ENCODE measurements at regions not wholly inside any gene's neighbourhood (a gene's known extent, or its start where the extent isn't known, plus 50 kb on each side); places are given as distances from the start of the nearest gene placed in this dataset.

DNA sequence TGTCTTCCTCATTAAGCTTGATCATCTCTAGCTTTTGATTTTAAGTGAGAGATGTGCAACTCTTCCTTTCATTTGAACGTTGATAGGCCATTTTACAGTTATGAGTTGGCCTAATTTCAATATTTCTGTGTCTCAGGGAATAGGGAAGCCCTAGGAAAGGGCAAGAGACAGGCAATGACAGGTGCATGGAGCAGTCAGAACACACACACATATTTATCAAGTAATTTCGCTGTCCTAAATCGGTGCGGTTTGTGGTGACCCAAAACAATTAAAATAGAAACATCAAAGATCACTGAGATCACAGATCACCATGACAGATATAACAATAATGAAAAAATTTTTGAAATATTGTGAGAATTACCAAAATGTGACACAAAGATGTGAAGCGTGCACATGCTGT lies 87.7 kb upstream of the LSM6 start:
- no peak for DNase-seq (ENCODE audit: extremely low read depth, low read depth)
- TF ChIP-seq, protein P1, sequence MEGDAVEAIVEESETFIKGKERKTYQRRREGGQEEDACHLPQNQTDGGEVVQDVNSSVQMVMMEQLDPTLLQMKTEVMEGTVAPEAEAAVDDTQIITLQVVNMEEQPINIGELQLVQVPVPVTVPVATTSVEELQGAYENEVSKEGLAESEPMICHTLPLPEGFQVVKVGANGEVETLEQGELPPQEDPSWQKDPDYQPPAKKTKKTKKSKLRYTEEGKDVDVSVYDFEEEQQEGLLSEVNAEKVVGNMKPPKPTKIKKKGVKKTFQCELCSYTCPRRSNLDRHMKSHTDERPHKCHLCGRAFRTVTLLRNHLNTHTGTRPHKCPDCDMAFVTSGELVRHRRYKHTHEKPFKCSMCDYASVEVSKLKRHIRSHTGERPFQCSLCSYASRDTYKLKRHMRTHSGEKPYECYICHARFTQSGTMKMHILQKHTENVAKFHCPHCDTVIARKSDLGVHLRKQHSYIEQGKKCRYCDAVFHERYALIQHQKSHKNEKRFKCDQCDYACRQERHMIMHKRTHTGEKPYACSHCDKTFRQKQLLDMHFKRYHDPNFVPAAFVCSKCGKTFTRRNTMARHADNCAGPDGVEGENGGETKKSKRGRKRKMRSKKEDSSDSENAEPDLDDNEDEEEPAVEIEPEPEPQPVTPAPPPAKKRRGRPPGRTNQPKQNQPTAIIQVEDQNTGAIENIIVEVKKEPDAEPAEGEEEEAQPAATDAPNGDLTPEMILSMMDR (IDR thresholded peaks at IDR 0.05; ENCODE audit: low read depth, low read length, missing control alignments): no peak

DNA sequence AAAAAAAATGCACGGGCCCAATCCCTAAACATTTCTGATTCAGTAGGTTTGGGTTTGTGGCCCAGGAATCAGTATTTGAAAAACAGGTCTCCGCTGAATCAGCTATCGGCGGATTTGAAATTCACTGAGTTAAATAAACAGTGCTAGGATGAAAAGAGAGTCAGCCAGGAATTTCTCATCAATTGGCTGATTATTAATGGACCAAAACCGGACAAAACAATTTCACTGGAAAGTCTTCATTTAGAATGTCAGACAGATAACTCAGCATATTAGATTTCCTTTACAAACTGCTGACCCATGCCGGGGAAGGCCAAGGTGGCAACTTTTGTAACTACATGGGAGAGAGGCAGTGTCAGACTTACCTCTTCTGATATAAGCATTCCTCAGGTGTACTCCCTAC lies 99.4 kb upstream of the LSM6 start:
- TF ChIP-seq, protein P1 (IDR thresholded peaks at IDR 0.05; ENCODE audit: low read depth, low read length, missing control alignments): no peak
- no peak for DNase-seq (ENCODE audit: extremely low read depth, low read depth)
- no peak overlapping the region for H3K4me3 ChIP-seq (replicated peaks; ENCODE audit: low read depth, low read length)

More for the DNA sequence above, 87.7 kb upstream of the LSM6 start:
- no peak overlapping the region for H3K4me3 ChIP-seq (replicated peaks; ENCODE audit: low read depth, low read length)

DNA sequence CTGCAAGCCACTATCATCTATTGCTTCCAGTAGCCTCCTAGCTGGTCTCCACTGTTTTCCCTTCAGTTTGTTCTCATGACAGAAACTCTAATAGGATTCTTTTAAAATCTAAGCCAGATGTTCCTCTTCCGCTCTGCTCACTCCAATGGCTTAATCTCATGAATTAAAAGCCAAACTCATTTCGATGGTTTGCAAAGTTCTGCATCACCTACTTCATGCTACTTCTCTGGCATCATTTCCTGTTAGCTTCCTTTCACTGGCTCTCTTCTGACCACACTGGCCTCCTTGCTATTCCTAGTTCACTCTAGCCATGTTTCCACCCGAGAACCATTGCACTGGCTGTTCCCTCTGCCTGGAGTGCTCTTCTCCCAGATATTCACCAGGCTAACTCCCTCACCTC lies 102.0 kb upstream of the LSM6 start:
- peak; percentile 15 for DNase-seq (ENCODE audit: extremely low read depth, low read depth)
- TF ChIP-seq, protein P1 (IDR thresholded peaks at IDR 0.05; ENCODE audit: low read depth, low read length, missing control alignments): no peak
- H3K4me3 ChIP-seq (replicated peaks; ENCODE audit: low read depth, low read length): no peak overlapping the region

- DNase-seq (ENCODE audit: extremely low read depth, low read depth): no peak
- H3K4me3 ChIP-seq (replicated peaks; ENCODE audit: low read depth, low read length): no peak overlapping the region
- TF ChIP-seq, protein P1 (IDR thresholded peaks at IDR 0.05; ENCODE audit: low read depth, low read length, missing control alignments): no peak
Measured at GRCh38 chr4:146072376-146072775, 103.1 kb upstream of the LSM6 start.

DNA sequence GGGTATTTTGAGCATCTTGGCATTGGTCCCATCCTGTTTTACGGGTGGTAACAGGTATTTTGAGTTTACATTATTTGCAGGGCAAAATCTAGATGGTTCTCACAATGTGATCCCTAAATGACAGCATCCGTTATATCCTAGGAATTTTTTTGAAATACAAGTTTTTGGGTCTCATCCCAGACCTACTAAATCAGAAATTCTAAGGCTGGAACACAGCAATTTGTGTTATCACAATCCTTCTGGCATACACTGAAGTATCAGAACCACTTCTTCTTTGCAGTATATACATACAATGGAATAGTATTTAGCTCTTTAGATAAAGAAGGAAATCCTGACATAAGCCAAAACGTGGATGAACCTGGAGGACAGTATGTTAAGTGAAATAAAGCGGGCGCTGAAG lies 104.1 kb upstream of the LSM6 start:
- TF ChIP-seq, protein P1 (IDR thresholded peaks at IDR 0.05; ENCODE audit: low read depth, low read length, missing control alignments): no peak
- H3K4me3 ChIP-seq (replicated peaks; ENCODE audit: low read depth, low read length): no peak overlapping the region
- DNase-seq (ENCODE audit: extremely low read depth, low read depth): no peak

DNA sequence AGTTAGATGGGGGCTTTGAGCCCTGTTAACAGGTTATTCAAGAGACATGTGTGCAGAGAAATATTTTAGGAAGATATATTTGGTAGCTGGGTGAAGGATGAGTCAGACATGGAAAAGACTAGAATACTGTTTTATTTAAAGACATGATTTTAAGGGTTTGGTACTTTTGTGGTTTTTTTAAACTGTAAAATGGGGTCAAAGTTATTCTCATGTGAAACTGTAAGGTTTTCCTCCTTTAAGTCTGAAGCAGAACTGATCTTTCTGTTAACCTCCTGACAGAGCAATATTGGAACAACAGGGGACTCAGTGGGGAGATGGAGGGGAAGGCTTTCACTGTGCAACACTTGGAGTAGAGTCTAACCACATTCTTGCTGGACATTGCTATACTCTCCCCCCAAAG lies 112.4 kb upstream of the LSM6 start:
- no peak overlapping the region for H3K4me3 ChIP-seq (replicated peaks; ENCODE audit: low read depth, low read length)
- no peak for DNase-seq (ENCODE audit: extremely low read depth, low read depth)
- TF ChIP-seq, protein P1 (IDR thresholded peaks at IDR 0.05; ENCODE audit: low read depth, low read length, missing control alignments): no peak

DNA sequence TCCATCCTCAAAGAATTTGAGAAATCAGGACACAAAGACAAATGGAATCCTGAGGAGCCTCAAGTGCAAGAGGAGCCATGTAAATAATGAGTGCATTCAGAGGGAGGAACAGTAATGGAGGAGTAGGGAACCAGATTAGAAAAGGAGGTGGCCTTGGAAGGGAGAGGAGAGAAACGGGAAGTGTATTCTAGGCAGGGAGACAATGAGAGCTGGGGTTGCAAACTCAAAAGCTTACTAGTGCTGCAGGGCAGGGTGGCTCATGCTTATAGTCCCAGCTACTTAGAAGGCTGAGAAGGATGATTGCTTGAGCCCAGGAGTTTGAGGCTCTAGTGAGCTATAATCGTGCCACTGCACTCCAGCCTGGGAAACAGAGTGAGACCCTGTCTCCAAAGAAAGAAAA lies 113.2 kb upstream of the LSM6 start:
- TF ChIP-seq, protein P1 (IDR thresholded peaks at IDR 0.05; ENCODE audit: low read depth, low read length, missing control alignments): no peak
- DNase-seq (ENCODE audit: extremely low read depth, low read depth): no peak
- no peak overlapping the region for H3K4me3 ChIP-seq (replicated peaks; ENCODE audit: low read depth, low read length)

All from HFF-Myc (cell line).